Stimulated activated CD4-positive, alpha-beta T cell treated with anti-CD3 and anti-CD28 coated beads, Interleukin-1b, Interleukin-23, amount 100 ng/mL, for 1 hour (primary cell): ENCODE measurements at regions not wholly inside any gene's neighbourhood (a gene's known extent, or its start where the extent isn't known, plus 50 kb on each side); places are given as distances from the start of the nearest gene placed in this dataset.
"Not testable (repeated sequence)": the region's sequence is repeated elsewhere in the genome, so short reads cannot be mapped to it uniquely, and the experiment has no call there.

Source experiments
- DNase-seq, 2 donors: peaks; one replicate each; pipeline ENCODE4 v3.0.0-alpha.2; 2020; ENCODE audit warnings: low read depth in 2 of 2

DNA sequence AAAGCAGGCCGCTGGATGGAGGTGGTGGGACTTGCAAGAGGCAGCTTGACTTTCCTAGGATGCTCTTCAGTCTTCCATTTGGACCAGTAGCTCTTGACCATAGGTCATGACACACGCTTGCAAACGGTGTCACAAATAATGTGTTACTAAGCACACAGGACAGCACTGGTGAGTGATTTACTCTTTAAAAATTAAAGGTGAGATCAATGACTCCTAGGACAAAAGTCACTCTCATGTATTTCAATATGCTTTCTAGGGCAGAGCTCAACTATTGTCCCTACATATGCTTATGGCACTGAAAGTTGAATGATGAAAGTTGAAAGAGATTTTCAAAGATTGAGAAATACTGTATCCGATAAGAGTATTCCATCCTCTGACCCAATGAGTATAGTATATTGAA, 496.7 kb downstream of the EBF1 start:
- no peak for DNase-seq

DNA sequence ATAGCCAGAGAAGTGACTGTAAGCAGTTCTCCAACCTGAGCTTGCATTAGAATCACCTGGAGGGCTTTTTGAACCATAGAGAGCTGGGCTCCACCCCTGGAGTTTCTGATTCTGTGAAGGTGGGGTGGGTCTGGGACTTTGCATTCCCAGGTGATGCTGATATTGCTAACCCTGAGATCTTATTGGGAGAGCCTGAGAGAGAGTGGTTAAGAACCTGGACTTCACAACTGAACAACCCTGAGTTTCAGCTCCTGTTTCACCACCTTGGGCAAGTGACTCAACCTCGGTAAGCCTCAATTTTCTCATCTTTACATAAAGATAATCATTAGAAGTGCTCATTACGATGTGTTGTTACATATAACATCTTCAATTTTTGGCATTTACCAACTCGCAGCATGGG, 498.6 kb downstream of the EBF1 start:
- no peak for DNase-seq

DNA sequence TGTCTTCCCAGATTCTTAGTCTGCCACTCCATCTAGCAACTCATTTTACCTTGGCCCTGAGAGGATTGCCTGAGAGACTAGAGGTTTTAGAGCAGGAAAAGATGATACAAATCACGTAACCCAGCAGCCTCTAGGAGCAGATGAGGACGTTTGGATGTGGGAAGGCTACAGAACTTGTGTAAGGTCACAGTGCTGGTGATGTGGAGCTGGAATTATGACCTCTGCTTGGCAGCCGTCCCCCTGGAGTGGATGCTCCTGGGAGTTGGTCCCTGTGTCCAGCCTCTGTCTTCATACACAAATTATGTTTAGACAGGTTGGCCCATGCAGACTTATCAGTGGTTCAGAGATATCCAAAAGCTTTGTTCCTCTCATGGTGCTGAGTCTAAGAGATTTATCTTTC, 499.0 kb downstream of the EBF1 start:
- DNase-seq, result no peak

DNA sequence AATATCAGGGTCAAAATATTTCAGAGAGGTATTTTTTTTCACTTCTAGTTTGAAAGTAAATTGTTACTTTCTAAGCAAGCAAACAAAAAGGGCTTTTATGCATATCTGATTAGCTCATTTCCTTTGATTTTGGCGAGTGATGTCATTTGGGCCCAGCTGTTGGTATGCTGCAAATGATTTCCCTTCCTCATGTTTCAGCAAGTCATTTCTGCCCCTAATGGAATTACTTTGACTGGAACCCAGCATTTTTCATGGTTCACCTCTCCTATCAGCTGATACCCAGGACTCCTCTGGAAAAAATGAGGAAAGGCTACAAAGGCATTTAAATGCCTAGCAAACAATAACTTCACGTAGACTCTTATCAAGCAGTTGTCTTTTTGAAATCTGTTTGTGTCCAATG, 500.6 kb downstream of the EBF1 start:
- DNase-seq, result no peak

DNA sequence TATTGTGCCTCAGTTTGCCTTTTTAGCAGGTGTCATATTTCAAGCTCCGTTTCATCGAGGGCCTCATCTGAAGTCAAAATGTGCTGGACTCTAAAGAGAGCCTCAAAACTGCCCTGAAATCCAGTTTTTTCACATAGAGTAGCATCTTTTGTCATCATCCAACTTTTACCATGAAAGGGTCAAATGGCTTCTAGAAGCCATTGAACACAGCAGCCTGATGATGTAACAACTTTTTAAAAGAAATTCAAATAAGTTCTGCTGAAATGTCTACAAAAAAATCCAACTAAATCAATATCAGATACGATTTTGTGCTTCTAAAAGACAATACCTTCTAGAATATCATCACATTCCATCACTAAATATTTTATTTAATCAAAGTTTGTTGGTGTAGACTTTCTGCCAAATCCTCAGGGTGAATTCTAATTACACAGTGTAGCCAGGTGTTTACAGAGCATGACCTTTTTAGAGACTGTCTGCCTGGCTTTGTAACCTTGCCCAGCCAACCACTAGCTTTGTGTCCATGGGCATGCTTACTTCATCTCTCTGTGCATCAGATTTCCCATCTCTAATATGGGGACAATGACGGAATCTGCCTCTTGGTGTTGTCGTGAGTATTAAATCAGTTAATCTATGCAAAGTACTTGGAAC, 505.0 kb downstream of the EBF1 start:
- DNase-seq, result no peak

DNA sequence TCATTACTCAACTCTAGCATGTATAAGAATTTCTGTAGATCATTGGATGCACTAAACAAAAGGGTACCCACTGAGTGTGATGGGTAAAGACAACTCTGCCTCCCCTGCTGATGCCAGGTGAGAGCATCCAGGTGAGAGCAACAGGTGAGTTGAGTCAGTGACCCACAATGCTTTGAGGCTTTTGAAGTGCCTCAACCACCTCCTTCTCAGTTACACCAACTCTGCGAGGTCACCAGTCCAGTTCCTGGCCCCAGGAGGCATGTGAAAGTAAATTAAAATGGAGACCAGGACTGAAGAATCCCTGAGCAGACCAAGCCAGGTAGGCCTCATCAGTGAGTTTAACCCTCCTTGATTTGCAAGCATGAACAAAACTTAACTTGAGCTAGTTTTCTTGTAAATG, 505.8 kb downstream of the EBF1 start:
- no peak for DNase-seq

DNA sequence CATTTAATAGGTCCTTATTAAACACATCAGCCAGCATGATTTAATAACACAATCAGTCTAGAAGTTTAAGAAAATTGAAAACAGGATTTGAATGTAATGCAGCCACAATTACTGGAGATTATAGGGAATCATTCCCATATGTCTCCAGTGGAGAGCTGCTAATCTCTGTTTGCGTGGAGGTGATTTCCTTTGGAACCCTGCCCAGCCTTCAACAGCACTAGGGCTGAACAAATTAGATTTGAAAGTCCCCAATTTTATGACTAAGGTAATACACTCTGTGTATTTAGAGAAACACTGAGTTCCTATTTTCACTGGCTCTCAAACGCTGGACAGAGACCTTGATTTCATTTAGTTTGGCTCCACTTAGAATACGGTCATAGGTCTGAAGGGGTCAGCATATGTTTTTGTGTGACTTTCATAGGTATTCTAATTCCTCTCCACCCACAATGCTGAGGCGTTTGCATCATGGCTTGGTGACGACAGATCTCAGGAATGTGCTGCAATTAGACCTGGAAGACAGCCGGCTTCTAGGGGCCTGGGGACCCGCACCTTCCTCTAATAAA, 508.3 kb downstream of the EBF1 start:
- DNase-seq, result no peak

DNA sequence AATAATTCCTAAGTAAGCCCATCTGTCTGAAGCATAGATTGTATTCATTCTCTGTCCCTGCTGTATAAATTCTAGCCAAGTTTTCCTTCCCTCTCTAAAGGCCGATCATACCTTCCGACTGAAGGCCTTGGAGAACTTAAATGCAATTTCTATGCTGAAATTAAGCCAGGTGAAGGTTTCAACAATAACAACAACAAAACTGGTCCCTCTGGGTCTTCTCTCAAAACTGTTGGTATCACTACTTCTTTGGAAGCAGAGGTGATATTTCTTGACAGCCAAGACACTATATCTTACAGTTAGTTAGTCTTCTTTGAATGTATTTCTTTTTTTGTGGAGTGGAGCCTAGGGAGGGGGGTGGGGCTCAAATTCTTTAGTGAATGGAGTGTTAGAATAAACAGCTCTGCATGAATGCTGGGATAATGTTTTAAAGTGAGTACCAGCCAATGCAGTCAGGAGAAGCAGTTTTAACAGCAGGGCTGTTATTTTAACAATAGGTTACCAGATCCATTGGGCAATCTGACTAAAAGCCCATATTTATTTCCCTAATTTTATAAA, 508.9 kb downstream of the EBF1 start:
- DNase-seq, result no peak

DNA sequence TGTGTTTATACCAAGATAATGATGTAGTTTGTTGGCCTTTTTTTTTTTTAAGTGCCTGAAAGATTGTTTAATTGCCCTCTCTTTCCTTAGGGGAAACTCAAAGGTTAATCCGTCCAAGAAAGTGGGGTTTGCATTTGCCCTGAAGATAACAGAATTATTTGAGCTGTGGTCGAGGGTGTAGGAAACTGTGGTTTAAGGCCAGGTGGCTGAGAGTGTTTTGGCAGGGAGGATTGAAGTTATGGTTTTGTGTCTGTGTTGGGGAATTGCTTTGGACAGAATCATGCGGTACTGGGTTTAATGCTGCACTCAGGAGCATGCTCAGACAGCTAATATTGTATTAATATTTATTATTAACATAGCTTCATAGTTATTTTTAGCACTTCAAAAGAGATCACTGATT, 509.8 kb downstream of the EBF1 start:
- no peak for DNase-seq

DNA sequence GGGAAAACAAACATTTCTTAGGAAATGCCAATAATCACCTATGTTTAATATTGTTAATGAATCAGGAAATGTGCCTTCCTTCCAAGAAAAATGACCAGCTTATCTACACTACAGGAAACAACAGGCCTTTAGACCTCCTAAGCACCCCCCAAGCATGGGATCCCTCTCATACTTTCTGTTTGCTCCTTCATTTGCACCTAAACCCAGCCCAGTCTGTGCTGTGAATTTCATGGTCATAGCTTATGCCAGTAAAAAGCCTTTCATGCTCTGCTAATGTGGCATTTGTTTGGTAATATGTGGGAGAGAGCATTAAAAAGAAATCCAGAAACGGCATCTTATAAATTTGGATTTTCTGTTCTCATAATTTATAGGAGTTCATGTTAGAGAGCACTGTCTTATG, 511.1 kb downstream of the EBF1 start:
- DNase-seq, result no peak

DNA sequence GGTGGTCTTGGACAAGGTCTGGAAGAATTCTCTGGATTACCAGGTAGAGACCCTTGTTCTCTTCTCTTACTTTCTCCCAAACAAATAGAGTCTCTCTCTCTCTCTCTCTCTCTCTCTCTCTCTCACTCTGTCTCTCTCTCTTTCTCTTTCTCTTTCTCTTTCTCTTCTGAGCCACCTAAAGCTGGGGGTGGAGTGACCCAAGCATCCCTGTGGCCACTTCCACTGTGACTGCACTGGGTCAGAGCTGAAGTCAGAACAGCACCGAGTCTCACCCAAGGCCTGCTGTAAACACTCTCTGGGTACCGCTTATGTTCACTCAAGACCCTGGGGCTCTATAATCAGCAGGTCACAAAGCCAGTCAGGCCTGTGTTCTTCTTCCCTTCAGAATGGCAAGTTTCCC, 513.7 kb downstream of the EBF1 start:
- no peak for DNase-seq

DNA sequence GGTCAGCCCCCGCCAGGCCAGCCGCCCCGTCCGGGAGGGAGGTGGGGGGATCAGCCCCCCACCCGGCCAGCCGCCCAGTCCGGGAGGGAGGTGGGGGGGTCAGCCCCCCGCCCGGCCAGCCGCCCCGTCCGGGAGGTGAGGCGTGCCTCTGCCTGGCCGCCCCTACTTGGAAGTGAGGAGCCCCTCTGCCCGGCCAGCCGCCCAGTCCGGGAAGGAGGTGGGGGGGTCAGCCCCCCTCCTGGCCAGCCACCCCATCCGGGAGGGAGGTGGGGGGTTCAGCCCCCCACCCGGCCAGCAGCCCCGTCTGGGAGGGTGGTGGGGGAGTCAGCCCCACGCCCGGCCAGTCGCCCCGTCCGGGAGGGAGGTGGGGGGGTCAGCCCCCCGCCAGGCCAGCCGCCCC, 517.0 kb downstream of the EBF1 start:
- DNase-seq, result not testable (repeated sequence)

DNA sequence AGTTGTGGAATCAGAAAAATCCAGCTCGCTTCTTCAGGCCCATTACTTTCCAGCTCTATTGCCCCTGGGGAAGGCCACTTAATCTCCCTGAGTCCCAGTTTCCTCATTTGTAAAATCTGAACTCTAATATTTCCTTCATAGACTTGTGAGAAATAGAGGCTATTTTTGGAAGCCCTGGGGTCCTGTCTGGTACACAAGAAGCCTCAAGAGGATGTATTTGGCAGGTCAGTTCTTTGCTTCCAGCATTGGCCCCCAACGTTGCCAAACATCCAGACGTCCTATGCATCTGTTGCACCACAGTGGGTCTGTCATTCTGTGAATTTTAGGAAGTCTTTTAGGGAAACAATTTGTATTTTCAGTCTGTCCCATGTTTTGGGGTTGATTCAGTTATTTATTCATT, 525.9 kb downstream of the EBF1 start:
- DNase-seq, result no peak

DNA sequence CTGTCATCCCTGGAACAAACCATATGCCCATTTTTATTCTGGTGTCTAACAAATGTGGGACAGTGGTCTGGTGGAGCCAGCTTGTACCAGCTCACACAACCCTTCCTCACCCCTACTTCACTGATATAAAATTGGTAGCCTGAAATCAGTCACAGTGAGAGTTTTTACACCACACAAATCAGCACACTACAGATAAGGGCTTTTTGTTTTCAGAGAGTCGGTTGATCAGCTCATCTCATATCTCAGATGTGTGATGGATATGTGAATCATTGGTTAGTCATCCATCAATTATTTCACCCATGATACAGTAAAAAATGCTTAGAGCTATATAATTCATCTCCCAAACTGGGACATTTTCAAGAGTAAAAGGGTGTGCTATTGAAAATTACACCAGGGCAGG, 529.2 kb downstream of the EBF1 start:
- no peak for DNase-seq

DNA sequence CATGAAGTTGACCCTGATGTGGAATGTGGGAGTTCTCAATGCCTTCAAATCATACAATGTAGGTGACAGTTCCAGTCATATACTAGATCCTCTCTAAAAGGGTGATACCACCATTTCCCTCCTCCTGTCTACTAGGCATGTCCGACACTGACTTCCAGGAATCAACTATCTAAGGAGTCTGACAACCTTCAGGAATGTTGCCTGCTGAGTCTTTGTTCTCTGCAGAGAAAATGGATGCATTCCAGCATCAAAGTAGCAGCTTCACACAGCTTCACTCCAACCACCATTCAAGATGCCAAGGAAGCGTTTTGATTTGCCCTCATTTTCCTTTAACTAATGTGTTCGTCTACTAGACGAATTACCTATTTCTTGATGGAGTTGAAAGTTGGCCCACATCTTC, 530.2 kb downstream of the EBF1 start:
- DNase-seq, result no peak

DNA sequence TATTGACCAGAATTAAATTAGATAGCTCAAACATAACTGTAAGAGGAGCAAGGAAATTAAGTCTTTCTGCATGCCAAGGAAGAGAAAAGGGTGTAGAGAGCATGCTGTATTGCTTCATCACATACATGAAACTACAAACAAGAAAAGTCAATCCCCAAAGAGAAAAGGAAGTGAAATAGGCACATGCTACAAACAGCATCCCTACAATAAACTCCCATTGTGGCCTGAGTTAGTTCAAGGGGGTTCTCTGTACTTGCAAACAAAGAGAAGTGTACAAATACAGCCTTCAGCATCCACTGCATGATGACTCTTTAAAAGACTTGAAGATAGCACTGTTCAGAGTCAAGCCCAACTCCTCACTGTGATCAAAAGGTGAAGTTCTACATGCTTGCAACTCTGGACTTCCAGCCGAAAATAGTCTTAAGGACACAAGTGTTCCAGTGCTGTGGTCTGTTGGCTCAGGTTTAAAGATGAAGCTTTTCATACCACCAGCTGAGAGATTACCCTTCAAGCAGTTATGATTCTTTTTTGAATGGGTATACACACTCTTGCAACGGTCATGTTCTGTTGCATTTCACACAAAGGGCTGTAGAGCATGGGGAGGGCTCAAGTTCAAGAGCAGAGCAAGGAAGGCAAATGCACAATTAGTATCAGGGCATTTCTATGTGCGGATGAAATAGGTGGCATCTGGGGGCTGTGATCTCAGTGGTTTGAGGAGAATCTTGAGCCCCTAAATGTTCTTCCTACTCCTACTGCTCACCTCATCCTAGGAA, 534.5 kb downstream of the EBF1 start:
- DNase-seq, result no peak

DNA sequence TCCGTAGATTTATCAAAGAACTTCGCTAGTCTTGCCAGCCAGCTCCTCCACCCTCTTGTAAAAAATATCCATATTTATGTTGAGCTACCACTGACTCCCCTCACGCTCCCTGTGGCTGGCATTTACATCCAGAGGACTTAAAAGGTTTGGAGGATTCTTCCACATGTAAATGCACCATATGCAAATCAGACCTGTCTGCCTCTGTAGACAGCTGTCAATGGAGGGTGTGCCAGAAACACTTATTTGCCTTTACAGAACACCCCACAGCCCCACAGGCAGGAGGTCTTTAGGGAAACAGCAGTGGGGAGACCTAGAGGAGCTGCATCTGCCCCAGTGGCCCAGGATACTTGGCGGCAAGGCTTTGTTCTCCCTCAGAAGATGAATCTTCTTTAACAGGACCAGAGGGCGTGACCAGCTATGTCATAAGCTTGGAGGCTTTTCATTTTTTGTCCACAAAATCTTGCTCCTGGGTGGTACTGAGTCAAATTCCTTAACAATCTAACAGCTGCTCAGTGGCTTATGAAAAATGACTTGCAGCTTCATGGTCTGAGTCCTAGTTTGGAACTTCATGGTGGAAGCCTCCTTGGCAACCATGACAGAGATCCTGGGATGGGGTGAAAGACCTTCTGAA, 535.8 kb downstream of the EBF1 start:
- no peak for DNase-seq

DNA sequence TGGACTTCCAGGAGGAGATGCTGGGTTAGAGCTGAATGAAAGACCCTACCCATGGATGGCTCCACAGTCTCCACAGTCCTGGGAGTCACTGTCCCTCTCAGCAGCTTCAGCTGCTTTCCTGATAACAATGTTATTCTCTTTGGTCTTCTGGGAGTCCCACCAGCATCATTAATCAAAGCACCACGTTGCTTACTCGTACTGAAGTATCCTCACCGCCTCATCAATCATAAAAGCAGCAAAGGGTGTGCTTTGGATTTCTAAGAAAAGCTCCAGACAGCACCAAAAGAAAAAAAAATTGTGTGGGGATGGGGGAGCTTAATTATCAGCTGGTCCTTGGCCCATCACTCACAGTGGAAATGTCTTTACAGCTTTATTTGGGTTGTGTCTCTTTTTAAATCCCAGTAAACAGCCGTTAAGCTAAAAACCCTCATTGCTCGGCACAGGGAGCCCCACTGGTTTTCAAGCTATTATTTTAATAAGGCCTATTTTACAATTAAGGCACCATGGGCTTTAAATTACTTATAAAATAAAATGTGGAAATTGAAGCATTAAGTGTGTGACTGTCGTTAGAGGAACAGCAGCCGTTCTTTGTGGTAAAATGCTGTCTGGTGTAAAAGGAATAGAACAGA, 538.0 kb downstream of the EBF1 start:
- DNase-seq, result no peak

DNA sequence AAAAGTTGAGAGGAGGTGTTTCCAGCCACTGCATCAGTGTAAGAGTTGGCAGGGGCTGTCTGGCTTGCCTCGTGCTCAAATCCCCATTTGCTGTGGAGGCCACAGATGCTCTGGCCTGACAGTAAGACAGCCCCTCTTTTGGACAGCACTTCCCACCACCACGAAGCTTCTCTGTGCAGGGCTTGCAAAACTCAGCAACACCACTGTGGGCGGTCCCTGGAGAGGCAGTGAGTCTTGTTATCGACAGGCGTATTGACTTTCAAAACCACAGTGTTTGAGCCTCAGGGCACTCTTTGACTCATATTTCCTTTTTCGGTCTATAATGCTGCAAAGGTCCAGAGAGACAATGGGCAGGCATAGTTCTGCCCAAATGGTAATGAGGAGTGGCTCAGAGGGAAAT, 539.5 kb downstream of the EBF1 start:
- DNase-seq, result no peak

DNA sequence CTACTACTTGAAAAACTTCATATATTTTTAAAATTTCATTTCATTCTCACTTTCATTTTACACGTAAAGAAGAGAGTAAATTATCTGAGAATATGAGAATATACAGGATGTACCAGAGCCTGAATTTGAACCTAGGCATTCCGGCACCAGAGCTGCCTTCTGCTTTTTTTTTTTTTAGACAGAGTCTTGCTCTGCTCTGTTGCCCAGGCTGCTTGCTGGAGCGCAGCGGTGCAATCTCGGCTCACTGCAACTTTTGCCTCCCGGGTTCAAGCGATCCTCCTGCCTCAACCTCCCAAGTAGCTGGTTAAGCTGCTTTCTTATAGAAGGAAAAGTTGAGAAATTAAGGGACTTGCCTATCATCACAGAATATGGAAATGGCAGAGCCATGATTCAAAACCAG, 540.1 kb downstream of the EBF1 start:
- DNase-seq, result no peak

DNA sequence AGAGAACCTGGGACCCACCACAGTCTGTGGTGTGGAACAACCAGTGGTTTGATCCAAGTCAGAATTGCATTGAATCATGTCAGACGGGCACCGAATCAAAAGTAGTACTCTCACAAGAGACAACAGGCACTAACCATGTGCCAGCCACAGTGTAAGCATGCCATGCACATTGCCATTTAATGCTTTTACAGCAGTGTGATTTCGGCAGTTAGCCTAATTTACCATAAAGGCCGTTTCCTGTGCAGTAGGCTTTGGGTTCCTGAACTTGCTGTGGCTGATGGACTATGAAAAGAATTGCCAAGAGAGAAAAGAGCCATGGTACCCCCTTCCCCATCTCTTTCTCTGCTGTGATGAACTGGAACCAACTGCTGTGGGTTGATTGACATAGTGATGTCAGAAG, 540.6 kb downstream of the EBF1 start:
- no peak for DNase-seq

DNA sequence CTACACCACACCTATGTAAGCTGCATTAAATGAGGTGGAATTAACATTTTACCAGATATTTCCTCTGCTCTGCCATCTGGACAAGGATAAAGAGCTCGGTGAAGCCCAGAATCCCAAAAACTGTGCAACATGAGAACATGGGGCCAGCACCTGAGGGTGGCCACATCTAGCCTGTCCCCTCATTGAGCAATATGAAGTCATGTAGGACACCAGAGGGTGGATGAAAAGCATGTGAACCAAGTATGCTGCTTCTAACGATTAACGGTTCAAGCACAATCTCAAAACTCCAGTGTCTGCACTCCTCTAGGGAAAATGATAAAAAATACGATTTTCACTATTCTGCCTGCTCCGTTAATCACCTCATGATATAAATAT, 545.8 kb downstream of the EBF1 start:
- DNase-seq, result no peak
